ENCODE measurements at regions not wholly inside any gene's neighbourhood (a gene's known extent, or its start where the extent isn't known, plus 50 kb on each side); places are given as distances from the start of the nearest gene placed in this dataset.

DNA sequence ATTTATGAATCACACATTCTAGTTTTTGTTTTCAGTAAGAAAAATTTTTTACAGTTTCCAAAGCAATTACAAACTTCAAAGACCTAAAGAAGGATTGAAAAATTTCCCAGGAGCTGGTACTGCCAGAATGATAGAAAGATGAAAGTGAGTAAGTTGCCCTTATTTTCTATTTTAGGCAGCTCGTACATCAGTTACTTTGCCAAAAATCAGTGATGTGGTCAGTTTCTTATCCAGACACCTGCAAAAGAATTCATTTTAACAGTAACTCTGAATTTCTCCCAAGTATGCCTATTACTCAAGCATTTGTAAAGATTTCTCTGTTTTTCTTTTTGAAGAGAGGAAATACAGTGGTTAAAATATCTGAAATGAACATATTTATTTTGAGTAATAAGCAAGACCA, 976.3 kb upstream of the RAG2 start:
- Histone ChIP-seq H3K27me3 (ENCODE audit: control insufficient read depth, insufficient read depth, low read length) (no peaks in the 10 kb centered on the region), H3K4me3 (ENCODE audit: low read depth, low read length) (no peak overlapping the region), H3K36me3 (ENCODE audit: control insufficient read depth, insufficient read depth, low read length) (no peaks in the 10 kb centered on the region)
- TF ChIP-seq, protein P1, sequence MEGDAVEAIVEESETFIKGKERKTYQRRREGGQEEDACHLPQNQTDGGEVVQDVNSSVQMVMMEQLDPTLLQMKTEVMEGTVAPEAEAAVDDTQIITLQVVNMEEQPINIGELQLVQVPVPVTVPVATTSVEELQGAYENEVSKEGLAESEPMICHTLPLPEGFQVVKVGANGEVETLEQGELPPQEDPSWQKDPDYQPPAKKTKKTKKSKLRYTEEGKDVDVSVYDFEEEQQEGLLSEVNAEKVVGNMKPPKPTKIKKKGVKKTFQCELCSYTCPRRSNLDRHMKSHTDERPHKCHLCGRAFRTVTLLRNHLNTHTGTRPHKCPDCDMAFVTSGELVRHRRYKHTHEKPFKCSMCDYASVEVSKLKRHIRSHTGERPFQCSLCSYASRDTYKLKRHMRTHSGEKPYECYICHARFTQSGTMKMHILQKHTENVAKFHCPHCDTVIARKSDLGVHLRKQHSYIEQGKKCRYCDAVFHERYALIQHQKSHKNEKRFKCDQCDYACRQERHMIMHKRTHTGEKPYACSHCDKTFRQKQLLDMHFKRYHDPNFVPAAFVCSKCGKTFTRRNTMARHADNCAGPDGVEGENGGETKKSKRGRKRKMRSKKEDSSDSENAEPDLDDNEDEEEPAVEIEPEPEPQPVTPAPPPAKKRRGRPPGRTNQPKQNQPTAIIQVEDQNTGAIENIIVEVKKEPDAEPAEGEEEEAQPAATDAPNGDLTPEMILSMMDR (IDR thresholded peaks at IDR 0.05; ENCODE audit: insufficient read depth, low read depth, low read length) = no peak
- CTCF ChIA-PET = no interaction called here
- DNase-seq (ENCODE audit: low read depth) = no peak
- POLR2A ChIA-PET = no interaction called here

DNA sequence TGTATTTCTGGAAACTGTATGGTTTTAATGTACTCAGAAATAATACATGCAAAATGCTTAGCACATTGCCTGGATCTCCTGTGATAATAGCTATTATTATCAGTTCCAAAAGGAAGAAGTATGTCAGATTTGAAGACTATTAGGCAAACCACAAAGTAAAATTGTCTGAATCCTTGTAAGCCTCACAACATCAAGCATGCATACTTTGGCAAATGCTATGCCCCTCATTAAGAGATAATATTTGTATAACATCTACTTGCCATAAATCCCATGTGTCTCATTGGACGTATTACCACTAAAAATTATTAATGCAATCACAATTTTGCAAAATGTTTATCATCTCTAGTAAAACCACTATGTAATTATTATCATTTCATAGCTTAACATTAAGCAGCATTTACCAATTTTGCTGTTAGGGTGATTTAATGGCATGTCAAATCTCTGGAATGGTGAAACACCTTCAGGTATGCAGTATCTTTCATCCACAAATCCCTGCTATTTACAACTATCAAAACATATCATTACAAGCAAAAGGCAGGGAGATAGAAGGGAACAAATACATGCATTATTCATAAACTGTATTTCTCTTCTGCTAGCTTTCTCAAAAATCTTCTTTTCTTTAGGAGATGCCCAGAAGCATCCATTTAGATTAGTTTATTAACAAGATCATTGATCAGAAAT, 974.6 kb upstream of the RAG2 start:
- Histone ChIP-seq H3K27me3 (ENCODE audit: control insufficient read depth, insufficient read depth, low read length) (no peaks in the 10 kb centered on the region), H3K36me3 (ENCODE audit: control insufficient read depth, insufficient read depth, low read length) (no peaks in the 10 kb centered on the region), H3K4me3 (ENCODE audit: low read depth, low read length) (no peak overlapping the region)
- no peak for DNase-seq (ENCODE audit: low read depth)
- ChIA-PET POLR2A (no interaction called here), CTCF (no interaction called here)
- TF ChIP-seq, protein P1 (IDR thresholded peaks at IDR 0.05; ENCODE audit: insufficient read depth, low read depth, low read length) = no peak

DNA sequence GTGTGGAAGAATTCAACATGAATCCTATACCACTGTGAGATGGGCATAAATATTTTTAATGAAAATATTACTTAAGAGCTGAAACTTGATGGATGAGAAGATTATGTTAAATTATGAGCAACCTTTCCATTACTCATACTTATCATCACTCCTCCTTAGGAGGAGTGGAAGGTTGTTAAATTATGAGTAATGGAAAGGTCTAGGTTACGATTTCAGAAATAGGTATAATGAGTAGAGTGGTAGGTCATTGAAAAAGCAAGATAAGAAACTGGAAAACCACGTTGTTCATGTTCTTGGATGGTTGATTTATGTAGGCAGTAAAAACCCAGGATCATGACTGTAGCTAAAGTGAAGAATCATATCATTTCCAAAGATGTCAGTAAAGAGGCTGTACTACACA, 973.2 kb upstream of the RAG2 start:
- Histone ChIP-seq H3K27me3 (ENCODE audit: control insufficient read depth, insufficient read depth, low read length) (no peaks in the 10 kb centered on the region), H3K4me3 (ENCODE audit: low read depth, low read length) (no peak overlapping the region), H3K36me3 (ENCODE audit: control insufficient read depth, insufficient read depth, low read length) (no peaks in the 10 kb centered on the region)
- TF ChIP-seq, protein P1 (IDR thresholded peaks at IDR 0.05; ENCODE audit: insufficient read depth, low read depth, low read length) = no peak
- CTCF ChIA-PET = no interaction called here
- POLR2A ChIA-PET = no interaction called here
- no peak for DNase-seq (ENCODE audit: low read depth)

DNA sequence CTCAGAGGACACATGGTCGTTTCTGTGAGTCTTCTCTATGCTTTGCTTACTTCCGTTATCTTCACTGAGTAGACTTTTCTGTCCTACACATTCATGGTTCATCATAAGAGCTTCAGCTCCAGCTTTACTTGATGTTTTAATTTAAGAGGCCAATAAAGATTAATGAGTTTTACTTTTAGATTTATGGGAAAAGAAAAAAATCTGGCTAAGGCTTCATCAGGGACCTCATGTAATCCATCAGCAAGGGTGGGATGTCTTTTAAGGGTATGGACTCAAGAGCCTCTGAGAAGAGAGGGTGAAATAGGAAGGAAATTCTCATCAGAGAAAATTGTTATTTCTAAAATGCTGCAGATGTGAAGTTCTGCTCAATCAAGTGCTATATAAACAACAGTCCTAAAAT, 963.0 kb upstream of the RAG2 start:
- Histone ChIP-seq H3K36me3 (ENCODE audit: control insufficient read depth, insufficient read depth, low read length) (no peaks in the 10 kb centered on the region), H3K4me3 (ENCODE audit: low read depth, low read length) (no peak overlapping the region), H3K27me3 (ENCODE audit: control insufficient read depth, insufficient read depth, low read length) (no peaks in the 10 kb centered on the region)
- no peak for DNase-seq (ENCODE audit: low read depth)
- POLR2A ChIA-PET = no interaction called here
- TF ChIP-seq, protein P1 (IDR thresholded peaks at IDR 0.05; ENCODE audit: insufficient read depth, low read depth, low read length) = no peak
- CTCF ChIA-PET = no interaction called here

DNA sequence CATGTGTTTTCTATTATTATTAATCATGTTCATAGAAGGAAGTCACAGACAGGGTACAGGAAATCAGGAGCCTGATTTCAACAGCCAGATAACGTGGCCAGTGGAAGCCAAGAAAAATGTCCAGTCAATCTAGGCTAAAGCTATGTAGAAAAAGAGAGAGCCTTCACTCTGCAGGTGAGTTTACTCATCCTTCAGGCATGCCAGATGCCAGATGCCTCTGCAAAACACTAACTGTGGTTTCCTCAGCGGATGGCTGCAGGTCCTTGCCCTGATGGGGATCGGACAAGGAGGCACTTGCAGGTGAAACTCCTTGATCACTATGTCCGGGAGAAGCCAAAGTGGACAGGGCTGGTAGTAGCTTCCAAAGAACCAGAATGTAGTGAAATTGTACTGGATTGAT, 962.3 kb upstream of the RAG2 start:
- POLR2A ChIA-PET = no interaction called here
- TF ChIP-seq, protein P1 (IDR thresholded peaks at IDR 0.05; ENCODE audit: insufficient read depth, low read depth, low read length) = no peak
- CTCF ChIA-PET = no interaction called here
- H3K27me3 ChIP-seq (ENCODE audit: control insufficient read depth, insufficient read depth, low read length) = no peaks in the 10 kb centered on the region
- no peaks in the 10 kb centered on the region for H3K36me3 ChIP-seq (ENCODE audit: control insufficient read depth, insufficient read depth, low read length)
- DNase-seq (ENCODE audit: low read depth) = no peak
- no peak overlapping the region for H3K4me3 ChIP-seq (ENCODE audit: low read depth, low read length)
